Skin epidermis (tissue), 12 donors: ENCODE measurements at regions not wholly inside any gene's neighbourhood (a gene's known extent, or its start where the extent isn't known, plus 50 kb on each side); places are given as distances from the start of the nearest gene placed in this dataset.
"Not testable (repeated sequence)": the region's sequence is repeated elsewhere in the genome, so short reads cannot be mapped to it uniquely, and the experiment has no call there.

Experiments
- H3K27ac ChIP-seq, 21 experiments: fragments of 200-600 bp; sonication (generic) in 11 of 21; one replicate each; pipeline ENCODE4 v1.5.0; 2020; ENCODE audit warnings: mild to moderate bottlenecking in 3 of 21, inconsistent platforms in 2 of 21, moderate library complexity in 2 of 21
- H3K4me3 ChIP-seq, 7 experiments: fragments of 200-600 bp; sonication (generic) in 2 of 7; one replicate each; pipeline ENCODE4 v1.5.0; 2020; ENCODE audit warnings: inconsistent platforms in 2 of 7, mild to moderate bottlenecking in 2 of 7, moderate library complexity in 1 of 7

GRCh38 chr10:8325024-8325980, 270.8 kb downstream of the GATA3 start:
- H3K4me3 ChIP-seq = no peak overlapping the region
- no peak overlapping the region for H3K27ac ChIP-seq

GRCh38 chr10:8326396-8327139, 272.1 kb downstream of the GATA3 start:
- no peak overlapping the region for H3K27ac ChIP-seq
- H3K4me3 ChIP-seq = no peak overlapping the region

DNA sequence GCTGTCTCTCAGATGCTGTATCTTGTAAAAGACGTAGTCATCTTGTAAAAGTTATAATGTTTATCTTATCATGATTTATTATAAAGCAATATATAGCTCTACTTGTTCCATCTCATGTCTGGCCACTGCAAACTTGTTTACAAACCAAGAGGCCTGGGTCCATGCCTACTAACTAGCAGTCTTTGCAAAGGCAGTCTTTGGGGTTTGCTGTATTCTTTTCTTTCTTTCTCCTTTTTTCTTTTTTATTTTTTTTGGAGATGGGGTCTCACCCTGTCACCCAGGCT, 272.6 kb downstream of the GATA3 start:
- no peak overlapping the region for H3K4me3 ChIP-seq

GRCh38 chr10:8331387-8331786, 276.9 kb downstream of the GATA3 start:
- H3K27ac ChIP-seq = peak overlapping the region in 6 of 21 experiments; percentile 25 to 91 (median 60)
- no peak overlapping the region for H3K4me3 ChIP-seq

More for the DNA sequence above, 272.6 kb downstream of the GATA3 start:
- no peak overlapping the region for H3K27ac ChIP-seq

DNA sequence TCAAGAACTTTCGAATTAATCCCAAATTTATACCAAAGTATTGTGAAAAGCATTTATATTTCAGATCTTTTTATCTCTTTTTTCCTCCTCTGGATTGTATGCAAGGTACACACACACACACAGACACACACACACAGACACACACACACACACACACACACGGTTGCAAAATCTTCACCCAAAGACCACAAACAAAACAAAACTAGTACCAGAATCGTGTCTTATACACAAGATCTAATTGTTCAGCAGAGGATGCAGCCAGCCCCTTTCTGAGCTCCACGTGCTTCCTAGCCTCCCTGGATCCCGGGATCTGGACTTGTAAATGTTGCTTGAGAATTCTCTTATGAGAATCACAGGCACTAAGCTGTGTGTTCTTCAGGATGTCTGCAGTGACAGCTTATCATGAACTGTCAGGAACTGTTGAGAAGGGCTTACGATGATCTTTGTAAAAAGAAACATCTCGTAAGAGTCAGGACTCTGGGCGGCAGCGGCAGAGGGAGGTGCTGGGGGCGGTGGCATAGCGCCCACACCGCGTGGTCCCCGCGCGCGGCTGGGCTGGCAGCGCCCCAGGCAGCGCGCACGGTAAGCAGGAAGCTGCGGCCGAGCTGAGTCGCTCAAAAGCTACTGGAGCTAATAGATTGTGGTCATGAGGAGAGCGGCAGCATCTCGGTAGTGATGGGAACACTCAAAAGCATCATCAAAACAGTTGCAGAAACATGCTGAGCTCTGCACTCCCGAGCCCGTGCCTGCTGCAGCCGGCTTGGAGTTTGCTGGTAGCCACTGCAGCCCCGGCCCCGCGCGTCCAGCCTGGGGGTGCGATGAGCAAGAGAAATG, 277.6 kb downstream of the GATA3 start:
- H3K27ac ChIP-seq = peak overlapping the region in 11 of 21 experiments; percentile 3 to 91 (median 50)
- peak overlapping the region in 6 of 7 experiments; percentile 1 to 36 (median 16) for H3K4me3 ChIP-seq

DNA sequence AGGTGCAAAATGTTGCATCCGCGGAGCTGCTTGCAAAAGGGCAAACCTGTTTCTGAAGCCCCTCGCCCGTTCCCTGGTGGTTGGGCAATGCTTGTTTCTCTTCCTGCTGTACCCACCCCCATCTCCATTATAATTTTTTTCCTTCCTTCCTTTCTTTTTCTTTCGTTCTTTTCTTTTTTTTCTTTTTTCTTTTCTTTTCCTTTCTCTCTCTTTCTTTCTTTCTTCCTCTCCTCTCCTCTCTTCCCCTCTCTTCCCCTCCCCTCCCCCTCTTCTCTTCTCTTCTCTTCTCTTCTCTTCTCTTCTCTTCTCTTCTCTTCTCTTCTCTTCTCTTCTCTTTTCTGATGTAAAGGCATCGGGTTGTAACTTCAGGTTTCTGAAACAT, 278.2 kb downstream of the GATA3 start:
- Histone ChIP-seq H3K27ac (peak overlapping the region in 7 of 21 experiments; percentile 47 to 91 (median 60)), H3K4me3 (peak overlapping the region in 6 of 7 experiments; percentile 1 to 36 (median 16))

DNA sequence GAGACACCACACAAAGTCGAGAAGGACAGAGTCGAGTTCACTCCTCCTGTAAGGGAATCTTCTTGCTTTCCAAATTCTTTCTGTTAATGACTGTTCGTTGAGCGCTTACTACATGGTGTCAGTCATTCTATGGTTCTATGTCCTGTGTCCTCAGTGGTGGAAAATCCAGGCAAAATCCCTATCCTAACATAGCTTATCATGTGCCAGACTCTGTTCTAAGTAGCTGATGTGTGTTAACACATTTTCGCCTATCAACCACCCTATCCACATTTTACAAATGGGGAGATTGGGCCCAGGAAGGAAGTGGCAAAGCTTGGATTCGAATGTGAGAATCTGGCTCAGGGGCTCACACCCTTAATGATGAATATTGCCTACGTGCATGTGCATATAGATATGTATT, 280.1 kb downstream of the GATA3 start:
- no peak overlapping the region for H3K27ac ChIP-seq
- H3K4me3 ChIP-seq = no peak overlapping the region

- Histone ChIP-seq H3K27ac (no peak overlapping the region), H3K4me3 (no peak overlapping the region)
These were observed 282.3 kb downstream of the GATA3 start for GRCh38 chr10:8336629-8337331.

DNA sequence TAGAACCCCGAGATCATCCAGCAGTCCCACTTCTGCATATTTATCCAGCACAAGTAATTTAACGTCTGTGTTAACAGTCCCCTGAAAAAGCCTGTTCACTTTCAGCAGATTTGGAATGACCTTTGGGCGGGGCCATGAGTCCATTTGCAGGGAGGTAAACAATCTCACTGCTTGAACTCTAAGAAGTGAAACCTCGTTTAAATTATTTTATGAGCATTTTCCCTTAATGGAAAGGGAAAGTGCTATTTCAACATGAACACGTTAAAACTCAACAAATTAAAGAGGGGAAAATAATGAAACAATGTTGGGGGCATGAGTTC, 282.8 kb downstream of the GATA3 start:
- H3K4me3 ChIP-seq = no peak overlapping the region
- no peak overlapping the region for H3K27ac ChIP-seq

DNA sequence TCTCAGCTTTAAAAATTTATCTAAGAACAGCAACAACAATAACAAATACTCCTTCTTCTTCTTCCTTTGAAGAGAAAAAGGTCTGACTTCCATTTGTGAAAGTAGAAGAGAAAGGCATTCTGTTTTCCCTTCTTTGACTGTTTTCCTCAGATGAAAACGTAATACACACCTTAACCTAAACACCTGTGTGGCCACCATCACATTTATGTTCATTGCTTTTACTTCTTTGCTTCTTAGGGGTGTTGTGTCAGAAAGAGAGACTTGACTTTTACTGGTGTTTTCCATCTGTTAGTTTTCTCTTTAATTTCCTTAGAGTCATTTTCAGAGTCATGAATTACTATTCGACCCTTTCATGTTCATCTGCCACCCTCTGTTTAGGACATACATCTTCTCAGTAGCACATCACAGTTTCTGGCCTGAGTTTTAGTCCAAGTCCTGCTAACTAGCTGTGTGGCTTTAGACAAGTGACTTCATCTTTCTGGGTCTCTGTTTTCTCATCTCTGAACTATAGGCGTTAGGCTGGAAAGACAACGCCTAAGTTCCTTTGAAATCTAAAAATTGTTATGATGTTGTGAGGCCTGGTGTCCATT, 283.8 kb downstream of the GATA3 start:
- Histone ChIP-seq H3K27ac (no peak overlapping the region), H3K4me3 (no peak overlapping the region)

DNA sequence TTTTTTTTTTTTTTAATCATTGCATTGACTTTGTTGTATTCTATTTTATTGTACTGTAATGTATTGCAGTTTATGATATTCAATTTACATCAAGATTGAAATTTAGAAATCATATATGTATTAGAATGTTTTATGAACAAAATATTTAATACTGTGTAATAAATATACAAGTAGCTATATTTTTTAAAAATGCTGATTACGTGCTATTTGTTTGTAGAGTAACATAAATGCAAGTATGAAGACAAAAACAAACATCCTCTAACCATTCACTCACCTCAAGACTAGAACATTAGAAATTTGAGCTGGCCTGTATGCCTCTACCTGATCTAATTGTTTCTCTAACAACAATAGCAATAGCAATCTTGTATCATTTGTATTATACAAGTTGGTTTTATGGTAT, 290.3 kb downstream of the GATA3 start:
- Histone ChIP-seq H3K4me3 (no peak overlapping the region), H3K27ac (no peak overlapping the region)

DNA sequence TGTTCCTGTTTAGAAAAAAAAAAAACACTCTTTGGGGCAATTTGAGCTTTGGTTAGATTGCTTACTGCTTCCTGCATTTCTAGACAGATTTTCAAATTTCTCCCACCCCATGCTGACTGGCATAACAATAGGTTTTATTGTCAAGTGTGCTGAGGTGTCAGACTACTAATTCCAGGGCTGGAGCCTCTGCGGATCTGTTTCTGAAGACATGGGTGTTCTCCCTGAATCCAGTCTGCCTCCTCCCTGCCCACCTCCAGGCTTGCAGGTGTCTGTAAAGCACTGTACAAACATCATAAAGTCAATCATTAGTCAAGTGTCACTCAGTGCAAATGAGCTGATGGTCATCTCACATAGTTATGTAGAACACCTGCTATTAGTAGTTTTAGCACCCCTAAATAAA, 292.4 kb downstream of the GATA3 start:
- Histone ChIP-seq H3K27ac (no peak overlapping the region), H3K4me3 (no peak overlapping the region)

DNA sequence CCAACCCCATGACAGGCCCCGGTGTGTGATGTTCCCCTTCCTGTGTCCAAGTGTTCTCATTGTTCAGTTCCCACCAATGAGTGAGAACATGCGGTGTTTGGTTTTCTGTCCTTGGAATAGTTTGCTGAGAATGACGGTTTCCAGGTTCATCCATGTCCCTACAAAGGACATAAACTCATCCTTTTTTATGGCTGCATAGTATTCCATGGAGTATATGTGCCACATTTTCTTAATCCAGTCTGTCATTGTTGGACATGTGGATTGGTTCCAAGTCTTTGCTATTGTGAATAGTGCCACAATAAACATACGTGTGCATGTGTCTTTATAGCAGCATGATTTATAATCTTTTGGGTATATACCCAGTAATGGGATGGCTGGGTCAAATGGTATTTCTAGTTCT, 293.1 kb downstream of the GATA3 start:
- H3K4me3 ChIP-seq, H3K27ac ChIP-seq: not testable (repeated sequence)

GRCh38 chr10:8349610-8350249, 295.2 kb downstream of the GATA3 start:
- Histone ChIP-seq H3K4me3 (no peak overlapping the region), H3K27ac (peak overlapping the region in 1 of 21 experiments; percentile 15)

DNA sequence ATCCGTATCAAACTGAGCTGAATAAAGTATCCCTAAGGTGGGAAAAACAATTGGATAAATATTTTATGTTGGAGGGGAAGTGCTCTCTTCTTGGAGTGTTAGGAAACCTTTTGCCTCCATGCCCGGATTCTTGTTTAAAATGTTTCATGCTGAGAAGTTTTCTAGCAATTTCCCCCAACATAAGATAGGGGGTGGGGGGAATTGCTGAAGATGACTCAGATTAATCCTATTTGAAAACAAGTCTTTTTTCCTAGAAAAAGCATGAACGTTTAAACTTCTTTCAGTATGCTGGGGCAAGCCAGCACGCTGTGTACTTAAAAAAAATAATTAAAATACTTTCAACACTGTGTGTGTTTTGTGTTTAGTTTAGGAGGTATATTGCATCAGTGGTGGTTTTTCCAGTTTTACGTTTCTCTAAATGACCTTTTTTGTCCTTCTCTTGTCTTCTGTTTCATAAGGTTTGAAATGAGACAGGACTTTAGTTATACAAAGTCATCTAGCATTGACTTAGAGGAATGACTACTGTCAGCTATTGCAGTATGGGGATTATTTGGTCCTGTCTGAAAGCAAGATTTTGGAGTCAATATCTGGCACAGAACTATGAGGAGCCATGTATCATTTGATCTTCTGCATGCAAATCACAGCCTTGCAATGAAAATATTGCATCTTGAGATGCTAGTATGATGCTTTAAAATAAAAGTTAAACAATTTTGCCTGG, 295.9 kb downstream of the GATA3 start:
- Histone ChIP-seq H3K27ac (peak overlapping the region in 2 of 21 experiments; percentile 15 to 19), H3K4me3 (no peak overlapping the region)

DNA sequence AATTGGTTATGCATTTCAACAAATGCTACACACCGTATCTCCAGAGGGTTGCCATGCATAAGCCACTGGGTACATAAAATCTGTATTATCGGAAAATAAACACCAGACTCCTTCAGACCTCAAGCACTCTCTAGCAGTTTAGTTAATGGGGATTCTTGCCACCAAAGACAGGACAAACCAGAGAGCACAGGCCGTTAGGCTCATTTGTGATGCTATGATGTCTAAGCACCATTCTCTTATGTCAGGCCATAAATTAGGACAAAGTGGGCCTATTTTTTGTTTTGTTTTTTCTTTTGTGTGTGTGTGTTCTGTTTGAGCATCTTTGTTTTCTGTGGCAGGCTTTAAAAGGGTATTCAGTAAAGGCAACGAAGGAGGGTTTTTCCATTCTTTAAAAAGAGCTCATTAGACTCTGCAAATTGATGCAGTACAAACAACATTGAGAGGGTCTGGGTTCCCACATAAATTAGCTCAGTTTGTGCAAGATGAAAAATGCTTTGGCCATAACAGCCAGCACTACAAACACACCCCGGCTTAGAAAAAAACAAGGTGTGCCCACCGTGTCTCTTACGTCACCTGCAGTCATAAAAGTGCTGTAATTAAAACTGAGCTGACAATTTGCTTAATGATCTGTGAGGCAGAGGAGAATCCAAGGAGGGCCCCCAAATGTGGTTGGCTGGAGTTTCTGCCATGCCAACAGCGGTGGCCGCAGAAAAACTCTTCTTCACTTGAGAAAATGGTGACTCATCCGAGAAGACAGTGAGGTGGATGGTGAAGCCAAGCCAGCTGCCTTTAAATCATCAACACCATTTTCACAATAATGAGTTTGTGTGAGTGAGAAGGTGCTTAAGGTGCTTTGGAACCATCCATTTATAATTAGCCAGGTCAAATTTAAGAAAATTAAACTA, 297.9 kb downstream of the GATA3 start:
- Histone ChIP-seq H3K4me3 (no peak overlapping the region), H3K27ac (no peak overlapping the region)

GRCh38 chr10:8356283-8356682, 301.8 kb downstream of the GATA3 start:
- no peak overlapping the region for H3K4me3 ChIP-seq

More at GRCh38 chr10:8356283-8356682, 301.8 kb downstream of the GATA3 start:
- H3K27ac ChIP-seq = no peak overlapping the region
